Activated CD4-positive, alpha-beta T cell treated with anti-CD3 and anti-CD28 coated beads for 4 hours (primary cell): ENCODE measurements at regions not wholly inside any gene's neighbourhood (a gene's known extent, or its start where the extent isn't known, plus 50 kb on each side); places are given as distances from the start of the nearest gene placed in this dataset.
"Not testable (repeated sequence)": the region's sequence is repeated elsewhere in the genome, so short reads cannot be mapped to it uniquely, and the experiment has no call there.

ENCODE experiments used
- DNase-seq, 2 donors: peaks; one replicate each; pipeline ENCODE4 v3.0.0-alpha.2; 2020

- DNase-seq, result no peak
Measured at GRCh38 chr14:71437870-71438269, 494.4 kb upstream of the RGS6 start.

GRCh38 chr14:71438684-71439083, 493.5 kb upstream of the RGS6 start:
- DNase-seq, result no peak

- no peak for DNase-seq
Measured at GRCh38 chr14:71441126-71441525, 491.1 kb upstream of the RGS6 start.

GRCh38 chr14:71444030-71444822, 488.0 kb upstream of the RGS6 start:
- no peak for DNase-seq

GRCh38 chr14:71448431-71449315, 483.6 kb upstream of the RGS6 start:
- DNase-seq, result no peak

GRCh38 chr14:71449316-71450055, 482.7 kb upstream of the RGS6 start:
- no peak for DNase-seq

GRCh38 chr14:71451501-71451900, 480.7 kb upstream of the RGS6 start:
- no peak for DNase-seq

- DNase-seq, result no peak
Measured at GRCh38 chr14:71452539-71452938, 479.7 kb upstream of the RGS6 start.

- DNase-seq, result no peak
Measured at GRCh38 chr14:71452987-71453386, 479.2 kb upstream of the RGS6 start.

GRCh38 chr14:71454010-71454409, 478.2 kb upstream of the RGS6 start:
- no peak for DNase-seq

- DNase-seq, result no peak
Measured at GRCh38 chr14:71454513-71455332, 477.5 kb upstream of the RGS6 start.

GRCh38 chr14:71460091-71460490, 472.1 kb upstream of the RGS6 start:
- DNase-seq, result no peak

- DNase-seq, result not testable (repeated sequence)
Measured at GRCh38 chr14:71461617-71462016, 470.6 kb upstream of the RGS6 start.

- DNase-seq, result no peak
Measured at GRCh38 chr14:71463807-71464206, 468.4 kb upstream of the RGS6 start.

- no peak for DNase-seq
Measured at GRCh38 chr14:71464840-71465239, 467.4 kb upstream of the RGS6 start.

GRCh38 chr14:71465316-71465715, 466.9 kb upstream of the RGS6 start:
- DNase-seq, result no peak

GRCh38 chr14:71466251-71466650, 466.0 kb upstream of the RGS6 start:
- DNase-seq, result no peak

GRCh38 chr14:71466946-71467345, 465.3 kb upstream of the RGS6 start:
- no peak for DNase-seq

- no peak for DNase-seq
Measured at GRCh38 chr14:71467361-71467811, 464.8 kb upstream of the RGS6 start.

- DNase-seq, result no peak
Measured at GRCh38 chr14:71468701-71469100, 463.5 kb upstream of the RGS6 start.

- no peak for DNase-seq
Measured at GRCh38 chr14:71469643-71470335, 462.4 kb upstream of the RGS6 start.
